ENCODE measurements at regions not wholly inside any gene's neighbourhood (a gene's known extent, or its start where the extent isn't known, plus 50 kb on each side); places are given as distances from the start of the nearest gene placed in this dataset.

- no peak for TF ChIP-seq NFIC (IDR thresholded peaks at IDR 0.05)
- no peak for TF ChIP-seq USF1 (IDR thresholded peaks at IDR 0.05)
- no peak for TF ChIP-seq CREB1 (IDR thresholded peaks at IDR 0.05; ENCODE audit: low read depth)
- TF ChIP-seq YY1 (IDR thresholded peaks at IDR 0.05; ENCODE audit: low read depth): no peak
- TF ChIP-seq TCF12 (IDR thresholded peaks at IDR 0.05; ENCODE audit: low read depth): no peak
- TF ChIP-seq FOXM1 (IDR thresholded peaks at IDR 0.05; ENCODE audit: borderline replicate concordance, low read depth): no peak
- TF ChIP-seq ZBTB7A (IDR thresholded peaks at IDR 0.05; ENCODE audit: low read depth): no peak
- TF ChIP-seq EP300 (IDR thresholded peaks at IDR 0.05; ENCODE audit: borderline replicate concordance): no peak
- no peak for TF ChIP-seq REST (IDR thresholded peaks at IDR 0.05; ENCODE audit: low read depth)
- TF ChIP-seq MAX (IDR thresholded peaks at IDR 0.05): no peak
- TF ChIP-seq EGR1 (IDR thresholded peaks at IDR 0.05): no peak
- TF ChIP-seq RAD21 (IDR thresholded peaks at IDR 0.05; ENCODE audit: low read depth): no peak
- TF ChIP-seq TEAD4 (IDR thresholded peaks at IDR 0.05): no peak
- TF ChIP-seq TAF1 (IDR thresholded peaks at IDR 0.05; ENCODE audit: low read depth): no peak
- no peak for TF ChIP-seq CEBPB (IDR thresholded peaks at IDR 0.05)
Observed at GRCh38 chr17:54235571-54235970, 412.8 kb downstream of the KIF2B start.

- TF ChIP-seq TCF12 (IDR thresholded peaks at IDR 0.05; ENCODE audit: low read depth) (no peak), EP300 (IDR thresholded peaks at IDR 0.05; ENCODE audit: borderline replicate concordance) (no peak), MAX (IDR thresholded peaks at IDR 0.05) (no peak), FOXM1 (IDR thresholded peaks at IDR 0.05; ENCODE audit: borderline replicate concordance, low read depth) (no peak), EGR1 (IDR thresholded peaks at IDR 0.05) (no peak), USF1 (IDR thresholded peaks at IDR 0.05) (no peak), CEBPB (IDR thresholded peaks at IDR 0.05) (no peak), CREB1 (IDR thresholded peaks at IDR 0.05; ENCODE audit: low read depth) (no peak), NFIC (IDR thresholded peaks at IDR 0.05) (no peak), ZBTB7A (IDR thresholded peaks at IDR 0.05; ENCODE audit: low read depth) (no peak)
Observed at GRCh38 chr17:54237911-54238515, 415.3 kb downstream of the KIF2B start.

- no peak for TF ChIP-seq MAX (IDR thresholded peaks at IDR 0.05)
- TF ChIP-seq RAD21 (IDR thresholded peaks at IDR 0.05; ENCODE audit: low read depth): no peak
- no peak for TF ChIP-seq CEBPB (IDR thresholded peaks at IDR 0.05)
- no peak for TF ChIP-seq ZBTB7A (IDR thresholded peaks at IDR 0.05; ENCODE audit: low read depth)
- no peak for TF ChIP-seq TAF1 (IDR thresholded peaks at IDR 0.05; ENCODE audit: low read depth)
- TF ChIP-seq TCF12 (IDR thresholded peaks at IDR 0.05; ENCODE audit: low read depth): no peak
- TF ChIP-seq REST (IDR thresholded peaks at IDR 0.05; ENCODE audit: low read depth): no peak
- TF ChIP-seq NFIC (IDR thresholded peaks at IDR 0.05): no peak
- no peak for TF ChIP-seq EGR1 (IDR thresholded peaks at IDR 0.05)
- TF ChIP-seq CREB1 (IDR thresholded peaks at IDR 0.05; ENCODE audit: low read depth): no peak
- no peak for TF ChIP-seq EP300 (IDR thresholded peaks at IDR 0.05; ENCODE audit: borderline replicate concordance)
- TF ChIP-seq FOXM1 (IDR thresholded peaks at IDR 0.05; ENCODE audit: borderline replicate concordance, low read depth): no peak
- no peak for TF ChIP-seq YY1 (IDR thresholded peaks at IDR 0.05; ENCODE audit: low read depth)
- no peak for TF ChIP-seq USF1 (IDR thresholded peaks at IDR 0.05)
- TF ChIP-seq TEAD4 (IDR thresholded peaks at IDR 0.05): no peak
Observed at GRCh38 chr17:54239291-54239690, 416.6 kb downstream of the KIF2B start.

- no peak for TF ChIP-seq USF1 (IDR thresholded peaks at IDR 0.05)
- TF ChIP-seq EGR1 (IDR thresholded peaks at IDR 0.05): no peak
- TF ChIP-seq TCF12 (IDR thresholded peaks at IDR 0.05; ENCODE audit: low read depth): no peak
- TF ChIP-seq TEAD4 (IDR thresholded peaks at IDR 0.05): no peak
- TF ChIP-seq EP300 (IDR thresholded peaks at IDR 0.05; ENCODE audit: borderline replicate concordance): no peak
- no peak for TF ChIP-seq ZBTB7A (IDR thresholded peaks at IDR 0.05; ENCODE audit: low read depth)
- TF ChIP-seq CEBPB (IDR thresholded peaks at IDR 0.05): no peak
- no peak for TF ChIP-seq NFIC (IDR thresholded peaks at IDR 0.05)
Observed at GRCh38 chr17:54255696-54256095, 433.0 kb downstream of the KIF2B start.

Measured in Ishikawa (cell line).